HG02798 (cell line): ENCODE measurements at regions not wholly inside any gene's neighbourhood (a gene's known extent, or its start where the extent isn't known, plus 50 kb on each side); places are given as distances from the start of the nearest gene placed in this dataset.

Experiments used
- ATAC-seq: cut with Tn5 transposase; IDR thresholded peaks from one replicate; pipeline ENCODE4 v1.9.1; 2021; ENCODE audit warnings: mild to moderate bottlenecking; ENCODE audit not compliant: unreplicated experiment, poor library complexity

DNA sequence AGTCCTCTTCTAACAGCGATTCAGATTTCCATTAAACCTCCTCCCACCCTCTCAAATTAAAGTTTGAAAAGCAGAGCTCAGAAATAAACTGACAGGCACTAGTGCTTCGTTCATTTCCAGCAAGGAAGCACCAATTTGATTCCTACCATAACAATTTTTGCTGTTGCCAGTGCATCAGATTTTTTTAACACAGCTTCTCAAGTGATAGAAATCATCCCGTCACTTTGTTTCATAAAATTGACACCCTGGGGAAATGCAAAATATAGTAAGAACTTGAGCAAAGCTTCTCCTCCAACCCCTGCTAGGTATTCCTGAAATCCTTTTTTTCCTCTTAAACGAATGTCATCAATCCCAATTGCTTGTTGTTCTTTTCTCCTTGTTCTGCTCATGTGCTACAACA is 332.1 kb downstream of the FOXG1 start:
- no peak for ATAC-seq

DNA sequence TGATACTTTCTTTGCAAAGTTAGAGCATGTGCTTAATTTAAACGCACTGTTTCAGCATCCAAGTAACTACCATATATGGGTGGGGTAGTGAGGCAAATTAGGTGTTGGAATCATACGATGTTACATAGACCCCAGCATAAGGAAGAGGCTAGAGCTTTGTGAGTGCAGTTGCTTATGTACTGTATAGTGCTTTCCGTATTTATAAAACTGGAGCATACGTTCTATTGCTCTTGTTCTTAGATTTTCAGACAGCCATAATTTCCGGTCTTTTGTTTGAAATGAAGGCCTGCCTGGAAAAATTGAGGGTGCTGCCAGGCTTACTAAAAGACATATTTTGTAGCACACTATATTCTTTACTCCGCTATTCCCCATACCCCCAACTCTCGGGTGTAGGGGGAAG is 335.7 kb downstream of the FOXG1 start:
- ATAC-seq, result no peak

DNA sequence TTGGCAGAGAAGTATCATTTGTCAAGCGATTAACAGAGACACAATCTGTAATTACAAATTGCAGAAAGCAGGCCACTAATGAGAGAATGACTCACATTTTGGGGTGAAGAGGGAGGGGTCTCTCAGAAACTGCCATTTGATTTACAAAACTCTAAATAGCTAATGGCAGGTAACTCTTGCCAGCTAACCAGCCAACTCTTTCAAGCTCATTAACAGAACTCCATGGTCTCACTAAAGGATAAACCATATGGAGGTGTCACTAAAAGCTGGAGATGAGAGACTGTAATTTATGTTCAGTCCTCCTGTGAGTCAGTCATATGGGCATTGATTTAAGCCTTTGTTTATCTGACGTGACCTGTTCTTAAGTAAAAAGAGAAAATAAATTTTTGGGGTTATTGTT is 336.4 kb downstream of the FOXG1 start:
- no peak for ATAC-seq

DNA sequence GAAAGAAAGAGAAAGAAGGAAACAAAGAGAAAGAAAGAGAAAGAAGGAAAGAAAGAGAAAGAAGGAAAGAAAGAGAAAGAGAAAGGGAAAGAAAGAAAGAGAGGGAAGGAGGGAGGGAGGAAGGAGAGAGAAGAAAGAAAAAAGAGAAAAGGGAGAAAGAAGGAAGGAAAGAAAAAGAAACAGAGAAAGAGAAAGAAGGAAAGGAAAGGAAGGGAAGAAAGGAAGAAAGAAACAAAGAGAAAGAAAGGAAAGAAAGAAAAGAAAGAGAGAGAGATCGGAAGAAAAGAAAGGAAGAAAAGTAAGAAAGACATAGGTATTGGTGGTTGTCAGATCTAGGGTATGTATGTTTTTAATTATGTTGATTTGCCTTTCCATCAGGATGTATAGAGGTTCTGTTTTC is 342.3 kb downstream of the FOXG1 start:
- ATAC-seq, result no peak

DNA sequence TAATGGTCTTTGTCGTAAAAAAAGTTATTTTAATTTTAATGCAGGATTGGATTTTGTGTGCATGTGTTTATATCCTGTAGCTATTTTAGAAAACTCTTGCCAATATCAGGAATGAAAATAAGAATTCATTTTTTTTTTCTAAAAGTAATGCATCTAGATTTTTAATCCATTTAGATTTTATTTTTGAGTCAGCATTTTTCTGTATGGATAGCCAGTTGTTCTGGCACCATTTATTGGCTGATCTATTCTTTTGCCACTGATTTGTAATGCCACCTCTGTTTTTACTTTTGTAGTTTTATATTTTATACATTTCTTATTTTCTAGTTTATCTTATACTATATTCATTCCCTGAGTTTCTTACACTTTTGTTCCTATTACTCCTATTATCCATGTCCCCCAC is 343.0 kb downstream of the FOXG1 start:
- no peak for ATAC-seq

DNA sequence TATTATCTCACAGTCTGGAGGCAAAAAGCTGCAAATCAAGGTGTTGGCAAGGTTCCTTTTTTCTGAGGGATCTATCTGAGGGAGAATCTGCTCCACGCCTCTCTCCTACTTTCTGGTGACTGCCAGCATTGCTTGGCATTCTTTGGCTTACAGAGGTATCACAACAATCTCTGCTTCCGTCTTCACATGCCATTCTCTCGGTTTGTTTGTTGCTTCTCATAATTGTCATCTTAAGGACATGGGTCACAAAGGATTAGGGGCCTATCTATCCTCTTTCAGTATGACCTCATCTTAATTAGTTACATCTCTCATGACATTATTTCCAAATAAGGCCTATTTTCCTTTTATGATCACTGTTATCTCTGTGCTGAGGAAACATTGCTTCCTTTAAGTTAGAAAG is 345.0 kb downstream of the FOXG1 start:
- ATAC-seq, result no peak

DNA sequence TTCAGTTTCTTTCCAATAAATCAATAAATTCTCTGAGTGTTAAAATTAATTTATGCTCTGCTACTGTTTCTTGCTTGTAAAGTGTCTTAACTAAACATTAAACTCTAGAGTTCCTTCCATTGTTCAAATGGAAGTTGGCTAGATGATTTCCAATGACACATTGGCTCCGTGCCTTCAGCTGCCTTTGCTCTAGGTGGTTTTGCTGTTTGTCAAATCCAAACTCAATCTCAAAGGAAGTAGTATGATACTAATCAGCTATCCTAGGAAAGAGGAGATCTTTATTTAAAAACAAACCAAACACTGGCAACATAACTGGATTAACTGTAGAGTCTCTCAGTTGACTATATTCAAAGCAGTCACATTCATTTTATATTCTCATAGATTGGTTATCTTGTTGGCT is 356.4 kb downstream of the FOXG1 start:
- ATAC-seq, result no peak

DNA sequence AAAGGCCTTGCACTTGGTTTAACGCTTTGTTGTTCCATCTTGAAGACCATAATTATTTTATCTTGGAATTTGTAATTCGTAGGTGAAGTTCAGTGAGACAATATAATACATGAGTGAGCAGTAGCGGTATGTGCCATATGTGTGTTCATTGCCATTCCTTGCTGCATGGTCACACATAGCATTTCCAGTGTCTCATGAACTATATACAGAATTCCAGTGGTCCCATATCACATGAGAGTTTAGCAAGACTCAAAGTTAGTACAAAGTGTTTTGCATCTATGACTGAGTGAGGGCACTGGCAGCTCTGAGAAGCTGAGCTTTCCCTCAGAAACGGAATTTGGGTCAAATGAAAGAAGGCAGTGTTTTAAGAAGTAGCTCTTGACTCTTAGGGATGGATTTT is 359.8 kb downstream of the FOXG1 start:
- no peak for ATAC-seq

DNA sequence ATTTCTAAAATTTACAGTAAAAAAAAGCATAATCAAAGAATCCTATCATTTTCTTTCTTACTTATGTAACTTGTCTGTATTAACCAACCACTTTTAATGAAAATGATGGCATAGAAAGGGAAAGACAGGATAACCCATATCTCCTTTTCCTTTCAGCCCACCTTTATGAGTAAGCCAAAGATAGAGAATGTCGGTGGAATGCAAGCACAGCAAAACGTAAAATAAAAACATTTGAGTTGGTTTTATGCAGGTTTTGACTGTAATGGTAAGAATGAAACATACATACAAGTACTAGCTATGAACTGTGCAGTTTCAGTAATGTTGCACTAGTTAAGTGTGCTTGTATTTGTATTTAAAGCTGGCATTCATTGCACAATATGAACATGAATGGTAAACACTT is 360.3 kb downstream of the FOXG1 start:
- no peak for ATAC-seq

DNA sequence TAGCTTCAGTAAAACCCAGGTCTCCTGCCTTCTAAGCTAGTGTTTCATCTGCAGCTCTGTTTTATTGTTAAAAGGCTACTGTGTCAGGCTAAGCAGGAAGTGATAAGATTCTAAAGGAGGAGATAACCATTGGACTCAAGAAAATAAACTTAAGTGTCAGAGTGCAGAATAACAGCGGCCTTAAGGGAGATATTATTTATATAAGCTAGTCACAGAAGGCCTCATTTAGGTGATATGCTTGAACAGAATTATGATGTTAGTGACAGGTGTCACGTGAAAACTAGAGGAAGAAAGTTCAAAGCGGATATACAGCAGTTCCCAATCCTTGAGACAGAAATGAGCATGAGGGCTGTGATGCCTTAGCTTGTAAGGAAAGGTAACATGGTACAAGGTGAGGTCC is 373.4 kb downstream of the FOXG1 start:
- ATAC-seq, result no peak

DNA sequence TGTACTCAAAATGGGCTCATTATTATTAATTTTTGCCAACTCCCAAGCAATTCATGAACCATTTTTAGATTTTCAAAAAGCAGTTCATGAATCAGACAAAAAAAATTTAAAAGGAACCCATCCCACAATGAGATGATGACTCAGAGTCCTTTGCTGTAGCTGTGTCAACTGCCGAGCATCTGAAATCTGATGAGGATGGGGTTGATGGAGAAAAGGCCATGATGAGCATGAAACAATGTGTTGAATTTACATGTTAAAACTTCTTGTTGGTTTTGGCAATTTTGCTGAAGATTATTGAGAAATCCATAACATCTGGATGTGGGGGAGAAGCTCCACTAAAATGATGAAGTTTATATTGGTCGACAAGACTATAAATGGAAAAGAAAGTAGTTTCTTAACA is 378.0 kb downstream of the FOXG1 start:
- no peak for ATAC-seq

DNA sequence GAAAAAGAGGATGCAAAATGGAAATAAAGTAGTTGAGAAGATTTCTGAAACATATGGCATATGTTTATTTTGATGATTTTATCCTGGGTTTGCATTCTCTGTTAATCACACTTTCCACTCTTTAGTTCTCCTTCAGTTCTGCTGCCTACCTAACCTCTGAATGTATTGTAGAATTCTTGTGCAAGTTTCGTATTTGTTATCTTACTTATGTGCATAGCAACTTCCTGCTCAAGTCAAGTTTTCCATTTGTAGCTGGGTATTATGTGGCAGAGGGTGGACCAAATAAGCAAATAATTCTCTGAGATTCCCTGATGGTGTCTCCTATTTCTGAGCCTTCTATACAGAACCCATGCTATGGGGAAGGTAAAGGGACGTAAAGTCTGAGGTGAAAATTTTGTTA is 381.6 kb downstream of the FOXG1 start:
- no peak for ATAC-seq

DNA sequence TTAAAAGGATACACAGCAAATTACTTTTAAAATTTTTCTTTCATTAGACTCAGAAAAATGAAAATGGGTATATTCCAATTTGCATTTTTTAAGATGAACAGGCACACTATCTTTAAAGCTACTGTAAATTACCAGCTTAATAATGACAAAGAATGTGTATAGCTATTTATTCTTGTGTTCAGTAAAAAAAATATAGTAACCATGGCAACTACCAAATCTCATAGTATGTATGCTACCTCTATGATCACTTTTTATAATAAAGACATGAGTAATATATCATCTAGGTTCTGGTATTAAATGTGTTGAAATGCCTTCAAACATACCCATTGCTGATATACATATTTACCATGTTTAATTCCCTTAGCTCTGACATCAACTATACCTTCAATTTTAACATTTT is 383.2 kb downstream of the FOXG1 start:
- ATAC-seq, result no peak

DNA sequence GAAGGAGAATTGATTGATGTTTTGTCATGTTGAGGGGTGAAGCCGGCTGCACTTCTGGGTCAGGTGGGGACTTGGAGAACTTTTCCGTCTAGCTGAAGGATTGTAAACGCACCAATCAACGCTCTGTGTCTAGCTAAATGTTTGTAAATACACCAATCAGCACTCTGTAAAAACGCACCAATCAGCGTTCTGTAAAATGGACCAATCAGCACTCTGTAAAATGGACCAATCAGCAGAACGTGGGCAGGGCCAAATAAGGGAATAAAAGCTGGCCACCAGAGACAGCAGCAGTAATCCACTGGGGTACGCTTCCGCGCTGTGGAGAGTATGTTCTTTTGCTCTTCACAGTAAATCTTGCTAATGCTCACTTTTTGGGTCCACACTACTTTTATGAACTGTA is 384.1 kb downstream of the FOXG1 start:
- no peak for ATAC-seq

DNA sequence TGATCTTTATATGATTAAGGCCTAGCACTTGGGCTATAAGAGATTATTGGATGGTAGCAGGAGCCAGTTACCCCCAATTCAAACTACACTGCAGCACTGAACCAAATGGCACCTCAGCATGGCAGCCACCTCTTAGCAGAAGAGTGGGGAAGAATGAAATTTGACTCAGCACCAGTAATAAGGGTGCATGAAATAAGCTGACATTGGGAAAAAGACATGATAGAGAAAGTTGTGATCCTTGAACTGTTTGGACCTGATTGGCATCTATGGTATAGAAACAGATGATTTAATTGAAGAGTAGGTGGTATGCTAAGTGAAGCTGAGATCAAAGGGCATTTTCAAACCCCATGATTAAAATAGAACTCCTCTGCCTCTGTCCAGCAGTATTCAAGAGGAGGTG is 389.5 kb downstream of the FOXG1 start:
- ATAC-seq, result no peak

DNA sequence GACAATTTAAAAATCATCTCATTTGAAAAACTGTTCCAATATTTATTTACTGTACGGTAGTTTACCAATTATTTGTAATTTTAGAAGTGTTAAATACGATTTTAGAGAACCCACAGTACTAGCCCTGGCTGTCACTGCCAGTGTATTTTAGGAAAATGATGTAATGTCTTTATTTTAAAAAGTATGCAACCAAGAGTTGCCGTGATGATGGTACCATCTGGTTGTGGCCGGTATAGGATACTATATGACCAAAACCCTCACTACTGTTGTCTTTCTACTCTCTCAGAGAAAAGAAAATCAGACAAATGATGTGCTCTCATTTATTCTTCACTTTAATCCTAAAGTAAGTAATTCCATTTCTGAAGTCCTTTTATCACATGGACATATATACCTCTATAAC is 395.0 kb downstream of the FOXG1 start:
- ATAC-seq, result no peak

DNA sequence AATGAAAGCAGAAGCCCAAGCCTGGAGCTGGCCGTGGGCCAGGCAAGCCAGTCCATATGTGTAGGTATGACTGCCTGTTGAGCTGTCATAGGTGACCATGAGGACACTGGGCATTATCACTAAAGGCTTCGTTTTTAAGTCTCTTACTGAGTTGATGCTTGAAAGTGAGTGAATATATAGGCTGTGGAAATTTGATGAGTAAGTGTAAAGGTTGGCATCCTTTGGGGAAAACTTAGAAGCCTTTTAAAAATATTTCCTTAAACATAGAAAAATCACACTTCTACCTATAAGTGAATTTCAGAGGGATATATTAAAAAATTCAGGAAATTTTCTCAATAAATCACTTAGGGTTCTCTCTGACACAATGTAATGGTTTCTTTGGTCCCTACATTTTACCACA is 396.5 kb downstream of the FOXG1 start:
- no peak for ATAC-seq

DNA sequence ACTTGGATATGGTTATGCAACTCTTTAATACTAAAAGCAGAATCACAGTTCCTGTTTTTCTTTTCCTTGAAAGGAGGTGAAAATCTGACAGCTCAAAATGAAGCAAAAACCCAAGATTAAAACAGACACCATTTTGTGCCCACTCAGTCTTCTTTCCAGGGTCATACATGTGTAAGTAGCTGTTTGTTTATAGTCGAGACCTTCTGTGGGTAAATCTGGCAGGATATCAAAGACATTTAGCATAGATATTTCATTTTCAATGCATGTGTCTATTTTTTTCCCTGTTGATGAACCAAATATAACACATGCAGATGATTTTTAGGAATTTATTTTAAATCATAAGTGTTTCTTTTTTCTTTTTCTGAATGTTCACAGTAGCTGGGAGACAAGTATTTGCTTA is 398.8 kb downstream of the FOXG1 start:
- ATAC-seq, result no peak

DNA sequence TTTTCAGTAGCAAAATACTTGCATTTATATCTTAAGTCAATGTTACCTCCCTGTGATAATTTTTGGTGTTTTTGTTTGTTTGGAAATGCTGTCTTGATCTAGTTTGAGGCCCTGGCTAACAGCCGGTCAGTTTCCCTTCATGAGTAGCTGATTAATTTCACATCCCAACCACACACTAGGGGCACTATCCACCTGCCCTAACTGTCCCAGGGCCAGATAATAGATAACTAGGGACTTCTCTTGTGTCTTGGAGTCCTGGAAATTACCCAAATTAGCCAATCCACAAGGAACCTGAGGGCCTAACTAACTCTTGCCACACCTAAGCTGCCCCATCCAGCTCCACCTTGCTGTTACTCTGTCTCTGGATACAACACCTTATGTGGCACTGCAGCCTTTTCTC is 399.9 kb downstream of the FOXG1 start:
- no peak for ATAC-seq

DNA sequence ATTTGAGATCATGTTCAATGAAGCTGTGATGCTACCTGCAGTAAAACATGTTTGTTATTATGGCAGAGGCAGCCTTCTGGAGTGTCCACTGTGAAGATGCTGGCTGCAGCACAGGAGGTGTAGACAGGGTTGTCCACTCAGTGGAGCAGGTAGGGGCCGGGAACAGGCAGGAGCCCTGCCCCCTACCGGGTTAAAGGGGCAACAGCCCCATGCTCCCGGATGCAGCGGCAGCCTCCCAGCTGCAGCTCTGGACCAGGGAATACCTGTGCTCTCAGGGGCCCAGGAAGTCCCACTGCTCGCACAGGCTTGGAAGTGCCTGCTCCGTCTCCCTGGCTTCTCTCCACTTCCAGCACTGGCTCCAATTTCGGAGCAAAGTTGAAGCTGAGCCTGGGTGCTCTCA is 401.6 kb downstream of the FOXG1 start:
- no peak for ATAC-seq

DNA sequence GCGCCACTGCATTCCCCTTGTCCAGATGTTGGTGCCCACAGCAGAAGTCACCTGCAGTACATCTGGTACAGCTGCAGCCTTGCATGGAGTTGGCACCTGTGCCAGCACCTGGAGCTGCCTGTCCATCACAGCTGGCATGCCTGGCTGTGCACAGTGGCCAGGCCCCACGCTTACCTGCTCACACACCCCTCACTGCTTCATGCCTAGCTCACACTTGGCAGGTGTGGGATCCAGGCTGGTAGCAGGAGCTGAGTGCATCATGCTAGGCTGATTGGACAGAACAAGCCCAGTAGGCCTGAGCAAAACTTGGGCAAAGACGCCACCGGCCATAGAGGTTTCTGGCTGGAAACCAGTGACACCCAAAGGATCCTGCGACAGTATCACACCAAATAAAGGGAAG is 402.8 kb downstream of the FOXG1 start:
- no peak for ATAC-seq

DNA sequence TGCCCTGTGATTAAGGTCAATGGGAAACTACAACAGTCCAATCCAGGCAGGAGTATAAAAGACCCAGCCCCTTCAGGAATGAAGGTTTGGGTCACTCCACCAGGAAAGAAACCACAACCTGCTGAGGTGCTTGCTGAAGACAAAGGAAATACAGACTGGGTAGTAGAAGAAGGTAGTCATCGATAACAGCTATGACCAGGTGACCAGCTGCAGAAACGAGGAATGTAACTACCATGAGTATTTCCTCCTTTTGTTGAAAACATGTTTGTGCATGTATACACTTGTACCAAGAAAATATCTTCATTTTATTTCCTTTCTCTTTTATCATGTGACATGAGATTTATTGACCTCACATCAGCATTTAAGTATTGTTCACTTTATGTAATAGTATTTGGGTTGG is 409.1 kb downstream of the FOXG1 start:
- ATAC-seq, result no peak

DNA sequence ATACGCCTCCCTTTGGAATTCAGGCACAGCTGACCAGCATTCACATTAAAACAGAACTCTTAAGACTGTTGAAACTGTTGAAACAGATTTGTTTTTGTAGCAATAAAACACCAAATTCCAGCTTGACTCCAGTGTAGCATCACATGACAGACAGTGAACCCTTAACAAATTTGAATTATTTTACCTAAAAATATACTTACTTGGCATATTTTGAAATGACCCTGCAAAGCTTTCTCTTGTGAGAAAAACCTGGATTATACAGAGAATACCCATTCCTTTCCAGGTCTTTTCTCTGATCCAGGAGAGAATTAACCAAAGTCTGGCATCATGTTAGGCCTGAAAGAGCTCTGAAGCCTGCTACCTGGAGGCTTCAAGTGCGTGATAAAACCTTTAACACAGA is 410.3 kb downstream of the FOXG1 start:
- no peak for ATAC-seq

DNA sequence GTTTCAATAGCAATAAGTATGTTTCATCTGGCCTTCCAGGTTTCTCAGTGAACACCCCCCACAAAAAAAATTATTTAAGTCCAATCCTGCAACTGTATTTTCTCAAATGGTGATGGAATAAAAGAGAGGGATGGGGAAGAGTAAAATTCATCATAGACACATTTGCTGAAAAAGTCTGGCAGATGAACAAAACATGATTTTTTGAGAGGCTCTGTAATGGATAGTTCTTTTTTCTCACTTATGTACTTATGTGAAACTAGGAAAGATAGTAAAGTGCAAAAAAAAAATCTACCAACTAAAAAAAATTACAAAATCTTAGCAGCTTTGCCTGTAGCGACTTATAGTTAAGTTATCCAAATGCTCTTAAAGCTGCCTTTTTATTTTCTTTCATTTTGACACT is 412.4 kb downstream of the FOXG1 start:
- no peak for ATAC-seq
